ENCODE measurements at regions not wholly inside any gene's neighbourhood (a gene's known extent, or its start where the extent isn't known, plus 50 kb on each side); places are given as distances from the start of the nearest gene placed in this dataset.

GRCh38 chr5:56288873-56289601, 55.9 kb upstream of the ANKRD55 start:
- H2AFZ ChIP-seq (ENCODE audit: control insufficient read depth, low read length), result no peak overlapping the region
- no peaks in the 10 kb centered on the region for H3K27me3 ChIP-seq (ENCODE audit: control insufficient read depth, extremely low read depth, insufficient read depth, low read length)
- H3K4me1 ChIP-seq (ENCODE audit: control insufficient read depth, extremely low read depth, insufficient read depth, low read length), result no peaks in the 10 kb centered on the region
- no peak overlapping the region for H3K4me2 ChIP-seq (ENCODE audit: control insufficient read depth, extremely low read depth, insufficient read depth, low read depth, low read length)
- no peaks in the 10 kb centered on the region for H3K36me3 ChIP-seq (ENCODE audit: control insufficient read depth in 2 of 2, extremely low read depth in 1 of 2, insufficient read depth in 2 of 2, low read length in 2 of 2)
- no peak overlapping the region for H3K9ac ChIP-seq (ENCODE audit: control insufficient read depth, extremely low read depth, insufficient read depth, low read length)
- DNase-seq (ENCODE audit: low read depth, low spot score) (no peak), FAIRE-seq (no peak)
- dilution Hi-C loops (cut with MboI; ENCODE audit: extremely low pct_ligation_motif_present, low sequenced_read_pairs), result no loop called here
- no peak overlapping the region for H3K4me3 ChIP-seq (ENCODE audit: control insufficient read depth in 2 of 3, extremely low read depth in 1 of 3, insufficient read depth in 2 of 3, low read depth in 1 of 3, low read length in 3 of 3)
- no peaks in the 10 kb centered on the region for H3K9me1 ChIP-seq (ENCODE audit: control insufficient read depth, extremely low read depth, insufficient read depth, low read length)
- H4K20me1 ChIP-seq (ENCODE audit: control insufficient read depth, extremely low read depth, insufficient read depth, low read length), result no peaks in the 10 kb centered on the region
- no peaks in the 10 kb centered on the region for H3K79me2 ChIP-seq (ENCODE audit: control insufficient read depth, insufficient read depth, low read length)
- H3K27ac ChIP-seq (ENCODE audit: control insufficient read depth, insufficient read depth, low read length), result no peak overlapping the region
- TF ChIP-seq EZH2 (IDR thresholded peaks at IDR 0.05; ENCODE audit: low read length), result no peak
- no peak for TF ChIP-seq CTCF (optimal IDR thresholded peaks at IDR 0.05 in 1 of 3, IDR thresholded peaks at IDR 0.05 in 1 of 3, conservative IDR thresholded peaks at IDR 0.05 in 1 of 3; ENCODE audit: extremely low read depth in 1 of 3, insufficient read depth in 2 of 3, low read length in 3 of 3)
- H3K9me3 ChIP-seq (ENCODE audit: control insufficient read depth, low read depth, low read length), result no peaks in the 10 kb centered on the region

- no peaks in the 10 kb centered on the region for H3K9me1 ChIP-seq (ENCODE audit: control insufficient read depth, extremely low read depth, insufficient read depth, low read length)
- H4K20me1 ChIP-seq (ENCODE audit: control insufficient read depth, extremely low read depth, insufficient read depth, low read length), result no peaks in the 10 kb centered on the region
- no peak overlapping the region for H3K4me2 ChIP-seq (ENCODE audit: control insufficient read depth, extremely low read depth, insufficient read depth, low read depth, low read length)
- no peak overlapping the region for H3K4me3 ChIP-seq (ENCODE audit: control insufficient read depth in 2 of 3, extremely low read depth in 1 of 3, insufficient read depth in 2 of 3, low read depth in 1 of 3, low read length in 3 of 3)
- H2AFZ ChIP-seq (ENCODE audit: control insufficient read depth, low read length), result no peak overlapping the region
- H3K79me2 ChIP-seq (ENCODE audit: control insufficient read depth, insufficient read depth, low read length), result no peaks in the 10 kb centered on the region
- FAIRE-seq (no peak), DNase-seq (ENCODE audit: low read depth, low spot score) (no peak)
- no peak overlapping the region for H3K27ac ChIP-seq (ENCODE audit: control insufficient read depth, insufficient read depth, low read length)
- H3K9ac ChIP-seq (ENCODE audit: control insufficient read depth, extremely low read depth, insufficient read depth, low read length), result no peak overlapping the region
- dilution Hi-C loops (cut with MboI; ENCODE audit: extremely low pct_ligation_motif_present, low sequenced_read_pairs), result no loop called here
- no peaks in the 10 kb centered on the region for H3K9me3 ChIP-seq (ENCODE audit: control insufficient read depth, low read depth, low read length)
- no peaks in the 10 kb centered on the region for H3K36me3 ChIP-seq (ENCODE audit: control insufficient read depth in 2 of 2, extremely low read depth in 1 of 2, insufficient read depth in 2 of 2, low read length in 2 of 2)
- no peaks in the 10 kb centered on the region for H3K4me1 ChIP-seq (ENCODE audit: control insufficient read depth, extremely low read depth, insufficient read depth, low read length)
- H3K27me3 ChIP-seq (ENCODE audit: control insufficient read depth, extremely low read depth, insufficient read depth, low read length), result no peaks in the 10 kb centered on the region
- TF ChIP-seq EZH2 (IDR thresholded peaks at IDR 0.05; ENCODE audit: low read length) (no peak), CTCF (optimal IDR thresholded peaks at IDR 0.05 in 1 of 3, IDR thresholded peaks at IDR 0.05 in 1 of 3, conservative IDR thresholded peaks at IDR 0.05 in 1 of 3; ENCODE audit: extremely low read depth in 1 of 3, insufficient read depth in 2 of 3, low read length in 3 of 3) (no peak)
Observed at GRCh38 chr5:56286015-56286884, 53.1 kb upstream of the ANKRD55 start.
